Stimulated activated CD4-positive, alpha-beta T cell treated with anti-CD3 and anti-CD28 coated beads, Interleukin-1b, Interleukin-23, amount 100 ng/mL, for 24 hours (primary cell): ENCODE measurements at regions not wholly inside any gene's neighbourhood (a gene's known extent, or its start where the extent isn't known, plus 50 kb on each side); places are given as distances from the start of the nearest gene placed in this dataset.

Source experiments
- DNase-seq, 4 experiments: peaks; one replicate each; pipeline ENCODE4 v3.0.0-alpha.2; 2020; ENCODE audit warnings: low read depth in 4 of 4, low spot score in 1 of 4

DNA sequence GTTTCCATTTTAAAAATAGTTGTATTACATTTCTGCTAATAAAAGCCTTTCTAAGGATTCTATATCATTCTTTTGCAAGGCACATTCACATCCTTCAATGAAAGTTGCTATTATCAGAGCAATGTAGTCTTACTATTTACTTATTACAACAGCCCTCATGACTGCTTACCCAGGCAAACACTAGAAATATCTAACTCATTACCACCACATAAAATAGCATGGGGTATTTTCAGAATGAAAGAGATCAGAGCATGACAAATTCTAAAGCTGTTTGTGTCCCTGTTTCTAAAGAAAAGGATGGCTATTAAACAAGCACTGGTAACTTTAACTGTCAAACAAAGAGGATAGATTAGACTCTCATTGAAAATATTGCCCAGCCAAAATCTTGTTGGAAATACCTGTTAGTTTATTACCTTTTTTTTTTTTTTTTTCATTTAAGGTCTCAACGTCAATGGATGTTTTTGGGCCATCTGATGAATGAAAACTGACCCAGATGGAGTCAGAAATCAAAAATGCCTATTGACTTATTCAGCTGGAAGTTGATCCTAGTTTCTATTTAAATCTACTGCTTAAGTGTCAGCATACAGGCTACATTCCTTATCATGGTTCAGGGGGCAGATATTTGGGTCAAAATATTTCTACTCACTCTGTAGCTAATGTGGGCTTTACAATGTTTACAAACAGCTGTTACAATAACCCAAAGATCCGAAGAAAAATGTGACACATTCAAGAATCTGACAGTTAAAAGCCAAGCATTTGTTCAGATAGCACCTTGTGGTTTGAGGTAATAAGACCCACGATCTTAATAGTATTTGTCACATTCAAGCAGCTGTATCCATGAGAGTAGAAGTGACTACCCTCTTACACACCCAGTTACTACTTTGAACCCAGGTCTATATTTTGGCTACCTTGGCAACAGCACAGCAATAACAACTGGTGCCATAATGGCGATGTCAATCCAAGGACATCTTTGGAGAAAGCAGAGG is 554.8 kb upstream of the MEF2C start:
- no peak for DNase-seq

DNA sequence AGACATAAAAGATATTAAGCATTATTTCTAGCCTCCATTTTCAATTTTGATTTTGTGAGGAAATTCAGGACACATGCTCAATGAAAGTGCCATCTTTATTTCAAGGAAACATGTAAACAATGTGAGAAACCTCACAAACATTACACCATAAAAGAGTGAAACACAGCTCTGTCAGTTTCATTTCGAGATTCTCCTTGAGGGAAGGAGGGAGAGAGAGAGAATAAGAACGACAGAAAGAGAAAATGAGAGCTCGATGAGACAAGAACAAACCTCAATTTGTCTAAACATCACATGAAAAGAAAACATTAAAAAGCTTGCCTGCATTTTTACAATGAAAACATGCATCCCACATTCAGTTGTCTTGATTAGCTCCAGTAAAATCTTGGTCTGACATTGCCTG is 553.5 kb upstream of the MEF2C start:
- no peak for DNase-seq

- DNase-seq: no peak
These were observed 552.4 kb upstream of the MEF2C start for GRCh38 chr5:89435347-89435746.

- DNase-seq: no peak
These were observed 545.6 kb upstream of the MEF2C start for GRCh38 chr5:89428624-89429023.

GRCh38 chr5:89425062-89425461 is 542.1 kb upstream of the MEF2C start:
- DNase-seq: no peak

DNA sequence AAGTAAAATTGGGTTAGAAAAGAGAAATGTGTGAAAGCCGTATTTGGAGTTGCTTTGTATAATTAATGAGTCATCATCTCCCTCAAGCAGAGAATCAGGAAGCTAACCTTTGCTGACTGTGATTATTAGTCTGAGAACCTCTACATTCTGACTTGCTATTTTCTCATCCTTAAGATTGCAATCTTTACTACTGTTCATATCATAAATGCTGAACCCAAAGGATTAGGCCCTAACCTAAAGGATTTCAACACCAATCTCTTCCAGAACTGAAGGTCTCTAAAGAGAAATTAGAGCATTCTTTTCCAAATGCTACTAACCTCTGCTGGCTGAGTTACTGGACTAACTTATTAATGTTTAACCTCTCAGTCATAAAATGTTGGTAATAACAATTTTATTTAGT is 538.1 kb upstream of the MEF2C start:
- DNase-seq: no peak

DNA sequence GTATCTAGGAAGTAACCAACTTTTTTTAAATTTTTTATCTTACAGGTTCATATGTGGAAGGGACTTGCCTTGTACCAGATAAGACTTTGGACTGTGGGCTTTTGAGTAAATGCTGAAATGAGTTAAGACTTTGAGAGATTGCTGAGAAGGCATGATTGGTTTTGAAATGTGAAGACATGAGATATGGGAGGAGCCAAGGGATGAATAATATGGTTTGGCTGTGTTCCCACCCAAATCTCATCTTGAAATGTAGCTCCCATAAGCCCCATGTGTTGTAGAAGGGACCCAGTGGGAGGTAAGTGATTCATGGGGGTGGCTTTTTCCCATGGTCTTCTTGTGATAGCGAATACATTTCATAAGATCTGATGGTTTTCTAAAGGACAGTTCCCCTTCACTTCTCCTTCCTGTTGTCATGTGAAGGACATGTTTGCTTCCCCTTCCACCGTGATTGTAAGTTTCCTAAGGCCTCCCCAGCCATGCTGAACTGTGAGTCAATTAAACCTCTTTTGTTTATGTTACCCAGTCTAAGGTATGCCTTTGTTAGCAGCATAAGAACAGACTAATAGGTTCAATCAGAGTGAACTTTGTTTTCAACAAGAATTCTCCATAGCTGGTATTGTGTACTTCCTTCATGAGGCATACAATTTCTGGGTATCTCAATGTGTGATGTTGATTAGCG is 535.6 kb upstream of the MEF2C start:
- DNase-seq: no peak

- DNase-seq: no peak
These were observed 535.0 kb upstream of the MEF2C start for GRCh38 chr5:89417990-89418389.

DNA sequence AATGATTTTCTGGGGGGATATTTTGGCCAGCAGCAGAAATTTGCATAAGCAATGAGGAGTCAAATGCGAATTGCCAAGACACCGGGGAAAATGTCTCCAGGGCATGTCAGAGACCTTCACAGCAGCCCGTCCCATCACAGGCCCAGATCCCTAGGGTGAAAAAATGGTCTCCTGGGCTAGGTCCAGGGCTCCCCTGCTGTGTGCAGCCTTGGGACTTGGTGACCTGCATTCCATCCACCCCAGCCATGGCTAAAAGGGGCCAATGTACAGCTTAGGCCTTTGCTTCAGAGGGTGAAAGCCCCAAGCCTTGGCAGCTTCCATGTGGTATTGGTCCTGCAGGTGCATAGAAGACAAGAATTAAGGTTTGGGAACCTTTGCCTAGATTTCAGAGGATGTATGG is 534.5 kb upstream of the MEF2C start:
- no peak for DNase-seq

- no peak for DNase-seq
These were observed 528.9 kb upstream of the MEF2C start for GRCh38 chr5:89411891-89412290.

- DNase-seq: no peak
These were observed 524.1 kb upstream of the MEF2C start for GRCh38 chr5:89407054-89407453.

GRCh38 chr5:89401659-89402058 is 518.7 kb upstream of the MEF2C start:
- DNase-seq: no peak

- no peak for DNase-seq
These were observed 518.0 kb upstream of the MEF2C start for GRCh38 chr5:89401012-89401411.

DNA sequence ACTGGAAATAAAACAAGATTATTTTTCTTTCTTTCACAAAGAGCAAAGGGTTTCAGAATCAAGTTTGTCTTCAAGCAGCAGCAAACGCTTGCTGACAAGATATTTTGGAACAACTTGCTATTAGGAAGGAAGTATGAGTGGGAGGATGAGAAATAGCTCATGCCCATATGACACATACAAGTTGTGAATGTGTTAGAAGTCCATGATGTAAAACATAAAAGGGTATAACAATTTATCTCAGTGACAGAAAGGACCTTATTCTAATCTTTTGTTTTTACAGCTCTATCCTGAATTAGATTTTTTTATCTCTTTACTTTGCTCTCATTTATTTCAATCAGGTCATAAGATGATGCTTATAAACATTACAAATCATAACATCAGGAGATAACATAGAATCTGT is 516.6 kb upstream of the MEF2C start:
- DNase-seq: no peak

DNA sequence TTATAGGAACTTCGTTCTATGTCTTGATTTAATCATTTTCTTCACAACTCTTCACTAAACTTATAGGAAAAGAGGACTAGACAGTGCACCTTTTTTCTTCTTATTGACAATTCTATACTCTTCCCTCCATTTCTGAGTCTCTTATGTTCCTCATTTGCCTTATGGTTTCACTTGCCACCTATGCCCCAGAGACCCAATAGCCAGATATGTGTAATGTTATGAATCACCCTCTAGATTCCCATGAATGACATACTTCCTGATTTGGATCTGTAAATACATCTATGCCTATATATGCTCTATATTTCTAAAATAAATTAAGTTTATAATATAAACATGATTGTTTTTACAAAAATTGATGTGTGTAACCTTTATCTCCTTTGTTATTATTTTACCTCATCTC is 514.1 kb upstream of the MEF2C start:
- no peak for DNase-seq

DNA sequence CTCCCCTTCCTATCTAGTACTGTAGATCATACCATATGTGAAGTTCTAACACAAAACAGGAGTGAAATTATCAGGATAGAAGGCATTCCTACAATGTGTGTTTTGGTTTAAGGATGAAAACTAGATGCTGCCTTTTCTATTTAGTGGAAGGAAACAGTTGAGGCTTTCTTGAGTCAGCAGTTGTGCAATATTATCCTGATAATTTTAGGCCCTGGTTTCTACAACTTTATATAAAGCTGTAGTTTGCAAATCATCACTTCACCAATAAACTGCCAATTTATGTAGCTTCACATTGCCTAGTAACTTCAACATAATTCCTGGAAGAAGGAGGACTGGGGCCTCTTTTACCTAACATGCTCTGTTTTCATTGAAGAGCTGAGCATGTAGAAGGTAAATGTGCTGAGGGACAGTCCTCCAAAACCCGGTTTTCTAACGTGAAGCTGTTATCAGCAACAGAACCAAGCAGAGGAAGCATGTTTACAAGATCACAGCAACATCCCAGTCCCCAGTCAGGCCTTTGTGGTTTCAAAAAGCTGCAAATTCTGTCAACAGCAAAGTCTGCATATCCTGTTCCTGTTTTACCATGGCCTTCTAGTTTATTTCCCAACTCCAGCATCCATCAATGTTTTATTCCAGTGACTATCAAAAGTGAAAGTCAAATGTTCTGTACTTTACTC is 513.4 kb upstream of the MEF2C start:
- DNase-seq: no peak

- no peak for DNase-seq
These were observed 512.1 kb upstream of the MEF2C start for GRCh38 chr5:89395111-89395510.

GRCh38 chr5:89388872-89389271 is 505.9 kb upstream of the MEF2C start:
- DNase-seq: no peak

DNA sequence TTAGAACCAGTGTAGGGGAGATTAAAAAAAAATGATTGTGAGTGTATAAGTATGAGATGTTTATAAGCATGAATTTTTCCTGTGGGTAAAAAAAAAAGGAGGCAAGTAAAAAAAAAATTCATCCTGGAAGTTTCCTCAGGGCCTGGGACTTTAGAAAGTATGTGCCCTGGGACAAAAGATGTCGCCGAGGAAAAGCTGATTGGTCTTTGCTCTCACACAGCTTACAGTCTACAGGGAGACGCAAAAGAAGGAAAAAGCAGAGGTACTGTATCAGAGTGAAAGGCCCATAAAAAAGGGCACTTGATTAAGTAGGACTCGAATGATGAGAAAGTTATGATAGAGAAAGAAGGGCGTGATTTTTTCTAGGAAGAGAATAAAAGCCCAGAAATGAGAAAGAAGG is 501.4 kb upstream of the MEF2C start:
- DNase-seq: no peak

DNA sequence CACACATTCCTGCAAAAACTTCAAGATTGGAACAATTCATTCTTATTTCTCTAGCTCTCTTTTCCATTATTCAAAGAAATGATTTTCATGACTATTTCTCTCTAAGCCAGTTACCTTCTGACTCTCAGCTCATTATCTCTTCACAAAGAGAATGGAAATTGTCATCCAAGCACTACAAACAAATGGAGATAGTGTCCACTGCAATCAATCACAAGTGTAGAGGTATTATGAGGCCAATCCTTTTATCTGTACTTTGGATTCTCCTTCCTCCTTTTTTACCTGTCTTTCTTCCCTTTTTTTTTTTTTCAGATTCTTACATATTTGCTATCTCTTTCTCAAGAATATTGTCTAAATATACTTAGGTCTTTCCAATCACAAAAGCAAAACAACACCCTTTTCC is 497.7 kb upstream of the MEF2C start:
- no peak for DNase-seq

GRCh38 chr5:89377767-89378455 is 494.9 kb upstream of the MEF2C start:
- DNase-seq: no peak
